Activated naive CD4-positive, alpha-beta T cell treated with anti-CD3 and anti-CD28 coated beads, Interleukin-2, amount 50 U/mL, for 24 hours (primary cell): ENCODE measurements at regions not wholly inside any gene's neighbourhood (a gene's known extent, or its start where the extent isn't known, plus 50 kb on each side); places are given as distances from the start of the nearest gene placed in this dataset.
A peak's percentile ranks its signal among the peaks of the same experiment; 100 is the strongest.

ENCODE experiments used
- H3K27ac Mint-ChIP-seq: one replicate; pipeline ENCODE4 v1.8.0; 2021; ENCODE audit warnings: mild to moderate bottlenecking, mixed read lengths
- H3K27me3 Mint-ChIP-seq: one replicate; pipeline ENCODE4 v1.8.0; 2021; ENCODE audit warnings: mixed read lengths
- H3K36me3 Mint-ChIP-seq: one replicate; pipeline ENCODE4 v1.8.0; 2021; ENCODE audit warnings: mixed read lengths
- H3K4me1 Mint-ChIP-seq: one replicate; pipeline ENCODE4 v1.8.0; 2021; ENCODE audit warnings: mixed read lengths
- H3K4me3 Mint-ChIP-seq: one replicate; pipeline ENCODE4 v1.8.0; 2021; ENCODE audit warnings: mild to moderate bottlenecking, mixed read lengths
- H3K9me3 Mint-ChIP-seq: one replicate; pipeline ENCODE4 v1.8.0; 2021; ENCODE audit warnings: mixed read lengths

DNA sequence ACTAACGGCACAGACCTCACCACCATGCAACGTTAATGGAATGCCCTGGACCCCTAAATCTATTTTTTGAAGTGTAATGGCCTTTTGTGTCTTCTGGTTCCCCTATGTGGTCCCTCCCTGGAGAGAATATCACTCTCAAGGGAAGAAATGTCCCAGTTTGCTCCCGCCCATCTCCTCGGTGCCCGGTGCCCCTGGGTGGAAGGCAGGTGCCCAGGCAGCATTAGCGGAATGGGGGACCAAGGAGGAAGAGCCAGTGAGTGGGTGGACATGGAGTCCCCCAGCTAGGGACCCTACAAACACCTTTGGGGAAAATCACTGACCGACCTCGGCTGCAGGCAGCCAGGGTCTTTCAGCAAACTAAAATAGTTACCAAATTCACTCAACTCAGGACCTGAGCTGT, 212.1 kb upstream of the RTL1 start:
- no peak overlapping the region for H3K27ac Mint-ChIP-seq
- no peaks in the 10 kb centered on the region for H3K27me3 Mint-ChIP-seq
- no peak overlapping the region for H3K4me3 Mint-ChIP-seq
- peaks cover 10% of the 10 kb centered on the region for H3K4me1 Mint-ChIP-seq
- H3K36me3 Mint-ChIP-seq = no peaks in the 10 kb centered on the region
- H3K9me3 Mint-ChIP-seq = no peaks in the 10 kb centered on the region

DNA sequence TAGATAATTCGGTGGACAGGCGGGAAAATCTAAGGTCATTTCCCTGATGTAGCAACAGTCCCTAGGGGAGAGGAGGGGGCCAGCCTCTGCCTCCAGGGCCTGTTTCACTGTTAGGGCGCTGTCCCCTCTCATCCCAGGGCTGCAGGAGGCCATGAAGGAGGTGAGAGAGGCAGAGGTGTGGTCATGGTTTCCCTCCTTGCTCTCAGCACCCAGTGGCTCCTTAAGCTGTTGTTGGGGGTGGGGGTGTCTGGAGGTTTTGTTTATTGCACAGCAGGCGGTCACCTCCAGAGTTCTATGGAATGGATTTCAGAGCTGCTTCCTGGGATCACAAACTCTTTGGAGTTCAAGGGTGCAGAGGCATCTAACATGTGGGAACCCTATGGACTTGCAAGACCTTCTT, 212.5 kb upstream of the RTL1 start:
- no peak overlapping the region for H3K27ac Mint-ChIP-seq
- H3K4me3 Mint-ChIP-seq = no peak overlapping the region
- no peaks in the 10 kb centered on the region for H3K36me3 Mint-ChIP-seq
- no peaks in the 10 kb centered on the region for H3K27me3 Mint-ChIP-seq
- peaks cover 13% of the 10 kb centered on the region for H3K4me1 Mint-ChIP-seq
- no peaks in the 10 kb centered on the region for H3K9me3 Mint-ChIP-seq

DNA sequence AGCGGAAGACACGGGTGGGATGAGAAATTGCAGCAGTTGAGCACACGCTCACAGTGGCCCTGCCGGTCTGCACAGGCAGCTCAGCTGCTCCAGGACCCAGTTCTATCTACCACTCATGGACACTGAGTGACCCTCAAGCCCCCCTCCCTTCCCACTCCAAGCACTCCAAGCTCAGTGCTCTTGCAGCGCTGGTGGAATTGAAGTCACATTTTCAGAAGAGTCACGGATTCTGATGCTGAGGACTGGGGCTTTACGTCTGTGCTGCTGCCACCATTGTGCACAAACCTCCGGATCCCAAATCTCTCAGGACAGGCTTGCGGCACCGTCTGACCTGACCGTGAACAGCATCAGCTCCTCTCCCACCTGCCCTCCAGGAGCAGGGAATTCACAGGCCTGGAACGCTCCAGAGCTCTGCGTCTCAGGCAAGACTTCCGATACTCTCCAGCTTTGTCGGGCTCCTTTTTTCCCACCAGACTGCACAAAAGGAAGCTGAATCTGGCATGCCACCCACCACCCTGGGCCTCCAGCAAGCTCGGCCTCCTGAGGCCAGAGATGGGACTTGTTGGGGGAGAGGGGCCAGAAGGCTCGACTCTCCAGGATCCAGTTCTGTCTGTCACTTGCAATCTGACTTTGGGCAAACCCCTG, 213.1 kb upstream of the RTL1 start:
- no peaks in the 10 kb centered on the region for H3K27me3 Mint-ChIP-seq
- H3K36me3 Mint-ChIP-seq = no peaks in the 10 kb centered on the region
- H3K9me3 Mint-ChIP-seq = no peaks in the 10 kb centered on the region
- no peak overlapping the region for H3K4me3 Mint-ChIP-seq
- no peak overlapping the region for H3K27ac Mint-ChIP-seq
- H3K4me1 Mint-ChIP-seq = peaks cover 18% of the 10 kb centered on the region

DNA sequence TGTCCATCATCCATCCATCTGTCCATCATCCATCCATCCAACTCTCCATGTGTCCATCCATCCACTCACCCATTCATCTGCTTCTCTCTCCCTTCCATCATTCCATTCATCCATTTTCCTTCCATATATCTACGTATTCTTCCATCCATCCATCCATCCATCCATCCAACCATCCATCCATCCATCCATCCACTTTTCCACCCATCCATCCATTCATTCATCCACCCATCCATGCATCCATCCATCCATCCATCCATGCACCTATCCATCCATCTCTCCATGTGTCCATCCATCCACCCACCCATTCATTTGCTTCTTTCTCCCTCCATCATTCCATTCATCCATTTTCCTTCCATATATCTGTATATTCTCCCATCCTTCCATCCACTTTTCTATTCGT, 214.0 kb upstream of the RTL1 start:
- Mint-ChIP-seq H3K27ac (no peak overlapping the region), H3K4me1 (peaks cover 19% of the 10 kb centered on the region), H3K27me3 (no peaks in the 10 kb centered on the region), H3K4me3 (no peak overlapping the region), H3K36me3 (no peaks in the 10 kb centered on the region), H3K9me3 (no peaks in the 10 kb centered on the region)

DNA sequence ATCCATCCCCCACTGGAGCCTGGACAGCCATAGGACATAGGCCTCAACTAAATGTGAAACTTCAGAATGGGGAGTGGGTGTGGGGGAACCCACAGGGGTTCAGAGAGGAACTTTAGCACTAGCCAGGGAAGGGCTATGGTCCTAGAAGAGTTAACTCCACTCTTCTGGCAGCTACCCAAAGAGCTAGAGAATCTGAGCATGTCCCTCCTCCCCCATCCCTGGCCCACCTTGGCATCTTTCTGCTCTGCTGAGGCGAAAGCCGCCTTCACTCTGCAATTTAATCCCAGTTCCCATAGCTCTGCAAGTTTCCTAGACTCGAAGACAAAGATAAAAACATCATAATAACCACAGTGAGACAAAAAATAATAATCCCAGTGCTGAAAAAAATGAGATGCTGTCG, 214.7 kb upstream of the RTL1 start:
- H3K4me1 Mint-ChIP-seq = peaks cover 19% of the 10 kb centered on the region
- no peaks in the 10 kb centered on the region for H3K9me3 Mint-ChIP-seq
- H3K36me3 Mint-ChIP-seq = no peaks in the 10 kb centered on the region
- no peak overlapping the region for H3K4me3 Mint-ChIP-seq
- no peaks in the 10 kb centered on the region for H3K27me3 Mint-ChIP-seq
- no peak overlapping the region for H3K27ac Mint-ChIP-seq

DNA sequence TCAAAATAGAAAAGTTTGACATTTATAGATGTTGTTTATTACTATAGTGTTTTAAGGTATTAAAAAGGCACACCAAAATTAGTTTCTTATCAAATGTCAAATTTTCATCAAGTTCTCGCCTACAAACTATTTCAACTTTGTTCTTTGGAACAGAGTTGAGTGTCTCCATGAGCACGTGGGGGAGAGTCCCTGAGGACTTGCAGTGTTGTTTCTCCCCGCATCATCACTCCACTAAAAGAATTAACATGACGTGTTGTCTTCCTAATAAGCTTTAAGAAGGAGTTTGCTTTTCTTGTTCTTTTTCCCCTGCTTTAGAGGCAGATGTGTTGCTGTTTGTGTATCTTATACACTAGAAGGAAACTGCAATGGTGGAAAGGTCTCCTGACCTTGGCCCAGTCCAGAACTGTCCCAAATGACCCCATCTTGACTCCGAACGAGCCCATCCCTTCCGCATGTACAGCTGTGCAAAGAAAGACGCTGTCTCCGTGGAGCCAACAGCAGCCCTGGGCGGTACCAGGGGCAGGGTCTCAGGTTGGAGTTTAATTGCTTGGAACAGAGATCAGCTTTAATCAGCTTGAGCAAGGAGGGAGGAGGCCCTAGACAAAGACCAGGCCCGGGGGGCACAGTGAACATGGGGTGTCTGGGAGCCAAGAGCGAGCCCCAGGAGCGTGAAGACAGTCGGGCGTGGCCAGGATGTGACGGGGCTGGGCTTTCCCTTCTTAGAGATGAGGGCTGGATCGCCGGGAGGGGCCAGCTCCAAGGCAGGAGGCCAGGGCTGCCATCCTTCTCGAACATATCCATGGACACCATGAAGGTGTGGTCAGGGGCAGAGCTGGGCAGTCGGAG, 215.4 kb upstream of the RTL1 start:
- H3K27me3 Mint-ChIP-seq = no peaks in the 10 kb centered on the region
- H3K4me1 Mint-ChIP-seq = peaks cover 19% of the 10 kb centered on the region
- H3K9me3 Mint-ChIP-seq = no peaks in the 10 kb centered on the region
- no peak overlapping the region for H3K4me3 Mint-ChIP-seq
- H3K27ac Mint-ChIP-seq = peak overlapping the region; percentile 41
- H3K36me3 Mint-ChIP-seq = no peaks in the 10 kb centered on the region

DNA sequence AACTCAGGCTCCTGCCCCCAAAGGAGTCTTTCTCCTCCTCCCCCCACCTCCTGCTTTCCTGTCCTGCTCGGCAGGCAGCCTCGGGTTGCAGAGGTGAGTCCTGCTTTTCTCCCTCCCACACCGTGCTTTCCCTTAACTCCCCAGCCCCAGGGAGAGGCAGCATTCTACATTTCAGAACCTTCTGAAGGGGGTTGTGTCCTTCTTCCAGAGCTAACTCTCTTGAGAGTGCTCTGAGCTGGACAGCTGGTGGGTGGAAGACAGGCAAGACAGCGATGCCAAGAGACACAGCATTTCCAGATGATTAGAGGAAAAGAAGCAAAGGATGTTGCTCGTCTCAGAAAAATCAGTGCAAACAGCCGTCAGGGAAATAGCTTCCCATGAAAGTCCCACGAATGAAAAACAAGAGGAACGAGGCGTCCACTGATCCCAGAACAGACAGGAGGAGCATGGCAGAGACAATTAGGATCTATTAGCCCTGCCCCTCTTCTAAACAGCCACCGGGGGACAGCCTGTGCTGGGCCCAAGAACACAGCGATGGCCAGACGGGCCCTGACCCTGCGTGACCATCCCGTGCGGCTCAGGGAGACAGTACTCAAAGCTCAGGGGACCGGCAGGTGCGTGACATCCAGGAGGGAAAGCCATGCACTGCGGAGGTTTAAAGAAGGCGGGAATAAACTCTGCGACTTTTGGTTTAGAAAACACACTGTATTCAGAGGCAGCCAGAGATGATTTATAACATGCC, 216.5 kb upstream of the RTL1 start:
- H3K4me3 Mint-ChIP-seq = no peak overlapping the region
- no peaks in the 10 kb centered on the region for H3K27me3 Mint-ChIP-seq

GRCh38 chr14:101120641-101121507, 217.4 kb upstream of the RTL1 start:
- Mint-ChIP-seq H3K27ac (peak overlapping the region; percentile 31), H3K27me3 (no peaks in the 10 kb centered on the region), H3K36me3 (no peaks in the 10 kb centered on the region), H3K4me1 (peaks cover 19% of the 10 kb centered on the region), H3K9me3 (no peaks in the 10 kb centered on the region), H3K4me3 (peak overlapping the region; percentile 66)

More for the DNA sequence above, 216.5 kb upstream of the RTL1 start:
- H3K27ac Mint-ChIP-seq = no peak overlapping the region
- no peaks in the 10 kb centered on the region for H3K9me3 Mint-ChIP-seq
- peaks cover 19% of the 10 kb centered on the region for H3K4me1 Mint-ChIP-seq
- H3K36me3 Mint-ChIP-seq = no peaks in the 10 kb centered on the region

DNA sequence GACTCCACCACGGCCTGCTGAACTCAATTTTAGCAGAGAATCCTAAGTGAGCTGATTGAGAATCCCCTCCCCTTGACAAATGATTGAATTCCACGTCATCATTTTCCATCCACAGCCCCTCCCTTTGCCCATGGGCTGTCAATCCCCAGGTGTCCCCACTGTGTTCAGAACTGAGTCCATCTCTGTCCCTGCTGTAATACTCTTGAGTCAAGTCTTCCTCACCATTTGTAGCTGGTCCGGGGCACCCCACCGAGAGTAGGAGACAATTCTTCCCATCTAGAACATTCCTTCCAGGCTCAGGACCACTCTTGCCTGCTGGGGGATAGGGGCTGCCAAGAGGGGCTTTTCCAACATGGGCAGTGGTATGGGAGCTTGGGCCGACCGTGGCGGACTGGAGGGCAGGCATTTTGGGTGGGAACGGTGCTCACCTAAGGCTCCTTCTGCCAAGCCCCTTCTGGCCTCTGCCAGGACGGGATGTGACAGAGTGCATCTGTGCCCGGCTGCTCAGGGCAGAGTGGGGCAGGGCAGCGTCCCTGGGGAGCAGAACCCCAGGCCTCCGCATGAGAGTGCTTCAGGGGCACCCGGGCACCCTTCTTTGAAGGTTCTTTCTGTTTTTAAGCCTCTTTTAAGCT, 218.1 kb upstream of the RTL1 start:
- Mint-ChIP-seq H3K27ac (no peak overlapping the region), H3K9me3 (no peaks in the 10 kb centered on the region), H3K4me1 (peaks cover 19% of the 10 kb centered on the region), H3K36me3 (no peaks in the 10 kb centered on the region), H3K4me3 (peak overlapping the region; percentile 56), H3K27me3 (no peaks in the 10 kb centered on the region)

DNA sequence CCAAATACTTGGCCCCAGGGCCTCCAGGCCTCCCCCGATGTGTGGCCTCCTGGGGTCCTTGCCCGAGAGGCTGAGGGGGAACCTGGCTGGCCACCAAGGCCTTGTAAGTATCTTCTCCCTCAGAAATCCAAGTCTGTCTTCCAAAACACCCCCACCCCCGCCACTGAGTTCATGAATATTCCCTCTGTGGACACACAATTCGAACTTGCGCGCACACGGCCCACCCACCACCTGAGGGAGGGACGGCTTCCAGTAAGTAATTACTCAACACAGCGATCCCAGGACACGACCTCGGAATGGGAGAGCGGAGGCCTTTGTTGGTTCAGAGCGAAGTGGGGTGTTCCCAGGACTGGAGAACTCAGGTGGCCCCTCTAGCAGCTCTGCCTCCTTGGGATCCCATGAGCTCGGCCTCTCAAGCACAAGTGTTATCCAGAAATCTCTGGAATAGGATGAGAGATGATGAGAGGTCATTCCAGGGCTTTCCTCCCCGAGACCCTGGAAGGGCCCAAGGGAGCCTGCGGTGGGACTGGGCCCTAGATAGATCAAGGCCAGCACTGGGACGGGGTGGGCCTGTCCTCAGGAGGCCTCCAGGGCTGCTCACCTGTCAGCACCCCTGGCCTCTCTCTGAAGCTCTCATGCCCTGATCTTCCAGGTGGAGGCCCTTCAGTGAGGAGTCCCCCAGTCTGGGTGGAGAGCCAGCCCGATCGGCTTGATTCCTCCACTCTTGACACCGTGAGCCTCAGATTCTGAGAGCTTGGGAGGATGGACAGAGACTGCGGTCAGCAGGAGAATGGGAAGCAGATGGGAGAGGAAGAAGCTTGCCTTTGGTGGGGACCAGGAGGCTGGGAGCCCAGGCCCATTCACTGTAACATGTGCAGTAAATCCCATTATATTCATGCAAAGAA, 219.0 kb upstream of the RTL1 start:
- Mint-ChIP-seq H3K4me1 (peaks cover 19% of the 10 kb centered on the region), H3K36me3 (no peaks in the 10 kb centered on the region), H3K27me3 (no peaks in the 10 kb centered on the region), H3K27ac (no peak overlapping the region), H3K9me3 (no peaks in the 10 kb centered on the region), H3K4me3 (no peak overlapping the region)

- H3K9me3 Mint-ChIP-seq = no peaks in the 10 kb centered on the region
- peaks cover 4% of the 10 kb centered on the region for H3K27me3 Mint-ChIP-seq
- H3K27ac Mint-ChIP-seq = no peak overlapping the region
- no peak overlapping the region for H3K4me3 Mint-ChIP-seq
- H3K36me3 Mint-ChIP-seq = no peaks in the 10 kb centered on the region
- H3K4me1 Mint-ChIP-seq = peaks cover 19% of the 10 kb centered on the region
Measured at GRCh38 chr14:101123618-101124510, 220.3 kb upstream of the RTL1 start.

GRCh38 chr14:101124815-101125214, 221.3 kb upstream of the RTL1 start:
- Mint-ChIP-seq H3K4me1 (peaks cover 14% of the 10 kb centered on the region), H3K27me3 (peaks cover 10% of the 10 kb centered on the region), H3K9me3 (no peaks in the 10 kb centered on the region), H3K27ac (no peak overlapping the region), H3K36me3 (no peaks in the 10 kb centered on the region), H3K4me3 (no peak overlapping the region)

GRCh38 chr14:101125313-101125712, 221.8 kb upstream of the RTL1 start:
- Mint-ChIP-seq H3K4me1 (peaks cover 10% of the 10 kb centered on the region), H3K9me3 (no peaks in the 10 kb centered on the region), H3K27ac (no peak overlapping the region), H3K36me3 (no peaks in the 10 kb centered on the region), H3K4me3 (no peak overlapping the region), H3K27me3 (peaks cover 10% of the 10 kb centered on the region)
